ENCODE measurements at regions not wholly inside any gene's neighbourhood (a gene's known extent, or its start where the extent isn't known, plus 50 kb on each side); places are given as distances from the start of the nearest gene placed in this dataset.

DNA sequence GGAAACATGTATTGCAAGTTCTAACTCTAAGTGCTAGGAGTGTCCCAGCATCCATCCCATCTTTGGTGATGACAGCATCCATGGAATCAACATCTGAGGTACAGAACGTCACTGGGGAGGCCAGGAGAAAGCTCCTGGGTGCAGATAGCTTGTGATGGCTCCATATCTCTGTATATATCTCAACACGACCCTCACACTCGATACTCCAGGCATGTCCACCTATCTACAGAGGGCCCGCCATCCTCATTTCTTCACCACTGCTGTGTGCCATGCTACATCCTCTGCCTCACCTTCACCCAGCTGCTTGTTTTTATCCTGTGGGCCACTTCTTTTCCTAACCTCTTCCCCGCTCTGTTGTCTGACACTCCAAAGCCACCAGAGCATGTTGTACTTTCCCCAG, 100.4 kb upstream of the SERP2 start:
- Mint-ChIP-seq H3K27ac (peak overlapping the region; percentile 99), H3K27me3 (no peaks in the 10 kb centered on the region), H3K4me3 (peak overlapping the region; percentile 85), H3K36me3 (peaks cover 3% of the 10 kb centered on the region), H3K4me1 (ENCODE audit: low read depth) (peaks cover 49% of the 10 kb centered on the region), H3K9me3 (ENCODE audit: low read depth) (no peaks in the 10 kb centered on the region)

DNA sequence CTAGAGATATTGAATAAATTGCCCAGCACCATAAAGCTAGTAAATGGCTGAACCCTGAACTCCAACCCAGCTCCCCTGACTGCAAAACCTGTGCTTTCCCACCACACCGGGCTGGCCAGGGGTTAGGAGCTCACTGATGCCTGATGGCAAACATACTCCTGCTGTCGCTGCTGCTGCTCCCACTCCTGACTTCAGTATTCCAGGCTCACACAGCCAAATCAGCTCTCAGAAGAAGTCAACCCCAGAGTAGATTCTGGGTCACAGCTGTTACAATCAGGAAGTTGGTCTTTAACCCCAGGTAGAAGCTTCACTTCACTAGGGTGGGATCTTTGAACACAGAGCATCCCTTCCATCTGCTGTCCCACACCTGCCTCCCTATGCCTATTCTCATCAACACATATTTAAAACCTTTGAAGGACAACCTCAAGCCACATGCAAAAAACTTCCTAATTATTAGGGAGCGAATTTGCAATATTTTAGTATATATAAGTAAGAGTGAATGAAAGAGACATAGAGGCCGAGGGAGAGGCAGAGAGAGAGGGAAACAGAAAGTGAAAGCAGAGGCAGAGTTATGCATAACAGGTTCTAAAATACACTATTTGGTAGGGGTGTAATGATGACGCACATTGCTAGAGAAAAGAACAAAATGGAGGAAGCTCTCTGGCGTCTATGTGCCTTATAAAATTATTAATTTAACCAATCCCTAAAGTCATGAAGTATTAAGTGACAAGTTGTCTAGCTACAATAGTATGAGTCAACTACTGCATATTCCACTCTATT, 99.4 kb upstream of the SERP2 start:
- Mint-ChIP-seq H3K4me1 (ENCODE audit: low read depth) (peaks cover 59% of the 10 kb centered on the region), H3K36me3 (peaks cover 7% of the 10 kb centered on the region), H3K27ac (peak overlapping the region; percentile 99), H3K27me3 (no peaks in the 10 kb centered on the region), H3K4me3 (peak overlapping the region; percentile 85), H3K9me3 (ENCODE audit: low read depth) (no peaks in the 10 kb centered on the region)

DNA sequence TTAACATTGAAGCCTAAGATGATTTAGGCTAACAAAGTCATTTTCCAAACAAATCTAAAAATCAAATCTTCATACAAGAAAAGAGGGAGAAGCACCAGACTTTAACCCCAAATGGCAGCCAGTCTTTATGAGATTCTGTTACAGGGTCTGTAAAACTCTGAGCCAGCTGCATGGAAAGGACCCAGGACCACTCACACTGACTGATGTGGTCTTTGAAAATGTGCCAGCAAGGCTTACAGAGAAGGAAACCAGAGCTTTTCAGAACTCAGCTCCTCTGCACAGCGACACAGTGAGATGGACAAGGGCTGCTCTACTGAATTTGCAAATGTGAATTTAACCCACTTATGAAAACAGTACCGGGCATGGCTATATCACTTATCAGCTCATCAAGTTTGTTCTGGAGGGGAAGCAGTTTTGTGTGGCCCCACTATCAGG, 98.8 kb upstream of the SERP2 start:
- Mint-ChIP-seq H3K36me3 (peaks cover 8% of the 10 kb centered on the region), H3K4me3 (peak overlapping the region; percentile 85), H3K9me3 (ENCODE audit: low read depth) (no peaks in the 10 kb centered on the region), H3K4me1 (ENCODE audit: low read depth) (peaks cover 60% of the 10 kb centered on the region), H3K27ac (peak overlapping the region; percentile 99), H3K27me3 (no peaks in the 10 kb centered on the region)

DNA sequence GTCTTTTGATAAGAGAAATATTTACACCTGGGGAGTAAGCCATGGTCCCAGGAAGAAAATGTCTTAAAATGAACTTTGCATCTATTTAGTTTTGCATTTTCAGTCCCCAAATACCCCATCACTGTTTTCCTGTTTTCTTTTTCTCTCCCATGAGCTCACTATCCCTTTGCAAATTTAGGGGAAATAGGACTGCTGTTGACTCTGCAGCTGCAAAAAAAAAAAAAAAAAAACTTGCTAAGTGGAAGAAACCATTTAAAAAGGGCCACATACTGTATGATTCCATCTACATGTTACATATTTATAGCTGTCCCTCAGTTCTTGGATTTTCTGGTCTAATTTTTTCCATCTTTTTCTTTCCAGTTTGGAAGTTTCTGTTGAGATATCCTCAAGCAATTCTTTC, 98.2 kb upstream of the SERP2 start:
- H3K27ac Mint-ChIP-seq, result peak overlapping the region; percentile 99
- no peaks in the 10 kb centered on the region for H3K9me3 Mint-ChIP-seq (ENCODE audit: low read depth)
- peaks cover 2% of the 10 kb centered on the region for H3K27me3 Mint-ChIP-seq
- peaks cover 62% of the 10 kb centered on the region for H3K4me1 Mint-ChIP-seq (ENCODE audit: low read depth)
- peak overlapping the region; percentile 38 for H3K4me3 Mint-ChIP-seq
- peaks cover 11% of the 10 kb centered on the region for H3K36me3 Mint-ChIP-seq

DNA sequence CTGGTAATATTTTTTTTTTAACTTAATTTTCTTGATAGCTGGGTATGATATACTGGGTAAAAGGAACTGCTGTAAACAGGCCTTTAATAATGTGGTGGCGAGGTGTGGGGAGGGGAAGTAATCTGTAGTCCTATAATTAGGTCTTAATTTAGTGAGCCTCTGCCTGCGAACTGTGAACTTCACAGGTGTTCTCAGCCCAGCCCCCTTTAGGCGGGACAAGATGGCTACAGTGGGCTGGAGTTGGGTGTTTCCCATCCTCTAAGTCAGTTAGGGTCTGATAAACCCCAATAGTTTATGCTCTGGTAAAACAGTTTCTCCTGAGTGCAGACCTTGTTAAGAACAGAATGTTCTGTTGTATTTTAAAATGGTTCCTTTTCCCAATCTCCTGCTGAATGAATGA, 97.6 kb upstream of the SERP2 start:
- peaks cover 58% of the 10 kb centered on the region for H3K4me1 Mint-ChIP-seq (ENCODE audit: low read depth)

DNA sequence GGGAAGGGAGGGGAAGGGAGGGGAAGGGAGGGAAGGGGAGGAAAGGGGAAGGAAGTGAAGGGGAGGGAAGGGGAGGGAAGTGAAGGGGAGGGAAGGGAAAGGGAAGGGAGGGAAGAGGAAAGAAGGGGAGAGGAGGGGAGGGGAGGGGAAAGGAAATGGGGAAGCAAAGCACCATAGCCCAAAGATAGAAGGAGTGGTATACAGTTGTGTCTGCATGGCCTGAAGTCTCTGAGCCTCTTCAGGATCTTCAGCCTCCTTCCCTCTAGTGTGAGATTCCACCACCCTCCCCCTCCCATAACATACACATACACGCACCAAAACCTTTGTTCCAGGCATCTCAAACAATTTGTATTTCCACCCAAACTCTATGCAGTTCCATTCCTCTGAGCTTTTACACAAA, 96.2 kb upstream of the SERP2 start:
- peaks cover 14% of the 10 kb centered on the region for H3K36me3 Mint-ChIP-seq
- peaks cover 54% of the 10 kb centered on the region for H3K4me1 Mint-ChIP-seq (ENCODE audit: low read depth)
- H3K4me3 Mint-ChIP-seq, result no peak overlapping the region
- peaks cover 5% of the 10 kb centered on the region for H3K27me3 Mint-ChIP-seq
- peak overlapping the region; percentile 70 for H3K27ac Mint-ChIP-seq
- H3K9me3 Mint-ChIP-seq (ENCODE audit: low read depth), result no peaks in the 10 kb centered on the region

More for the DNA sequence above, 97.6 kb upstream of the SERP2 start:
- H3K27me3 Mint-ChIP-seq, result peaks cover 2% of the 10 kb centered on the region
- H3K4me3 Mint-ChIP-seq, result no peak overlapping the region
- H3K36me3 Mint-ChIP-seq, result peaks cover 11% of the 10 kb centered on the region
- H3K27ac Mint-ChIP-seq, result peak overlapping the region; percentile 99
- no peaks in the 10 kb centered on the region for H3K9me3 Mint-ChIP-seq (ENCODE audit: low read depth)

DNA sequence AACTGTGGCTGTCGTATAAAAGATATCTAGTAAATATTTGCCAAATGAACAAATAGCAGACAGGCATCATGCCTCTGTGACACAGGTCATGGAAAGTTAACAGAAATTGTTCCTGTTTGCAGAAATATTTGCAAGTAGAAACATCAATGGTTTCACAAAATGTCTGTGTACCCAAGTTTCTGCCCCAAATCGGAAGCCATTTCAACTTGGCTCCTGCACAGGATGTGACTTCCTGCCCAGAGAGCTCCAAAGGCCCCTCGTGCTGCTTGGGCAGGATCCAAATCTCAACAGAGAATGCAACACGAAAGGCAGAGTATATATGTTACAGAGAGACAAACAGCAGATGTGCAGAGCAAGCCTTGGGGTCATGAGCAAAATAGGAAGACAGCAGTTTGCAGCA, 95.5 kb upstream of the SERP2 start:
- peaks cover 8% of the 10 kb centered on the region for H3K27me3 Mint-ChIP-seq
- no peaks in the 10 kb centered on the region for H3K9me3 Mint-ChIP-seq (ENCODE audit: low read depth)
- peaks cover 52% of the 10 kb centered on the region for H3K4me1 Mint-ChIP-seq (ENCODE audit: low read depth)
- no peak overlapping the region for H3K4me3 Mint-ChIP-seq
- no peak overlapping the region for H3K27ac Mint-ChIP-seq
- H3K36me3 Mint-ChIP-seq, result peaks cover 14% of the 10 kb centered on the region

DNA sequence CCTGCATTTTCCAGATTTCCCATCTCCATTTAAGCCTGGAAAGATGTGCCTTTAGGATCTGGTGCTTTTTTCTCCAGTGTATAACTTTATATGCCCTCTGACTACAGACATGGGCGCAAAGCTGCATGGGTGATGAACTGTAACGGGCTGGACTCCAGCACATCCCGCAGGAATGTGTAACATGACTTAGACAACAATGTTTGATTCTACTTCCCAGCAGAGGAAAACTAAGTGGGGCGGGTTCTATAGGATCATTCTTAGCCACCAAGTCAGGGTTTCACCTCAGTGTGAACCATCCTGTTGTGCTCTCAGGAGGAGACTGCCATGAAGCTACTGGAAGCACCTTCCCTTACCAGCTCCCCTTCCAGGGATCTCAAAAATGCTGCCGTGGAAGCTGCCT, 93.2 kb upstream of the SERP2 start:
- Mint-ChIP-seq H3K27me3 (peaks cover 8% of the 10 kb centered on the region), H3K4me1 (ENCODE audit: low read depth) (peaks cover 30% of the 10 kb centered on the region), H3K36me3 (peaks cover 14% of the 10 kb centered on the region), H3K9me3 (ENCODE audit: low read depth) (no peaks in the 10 kb centered on the region), H3K27ac (no peak overlapping the region), H3K4me3 (no peak overlapping the region)

DNA sequence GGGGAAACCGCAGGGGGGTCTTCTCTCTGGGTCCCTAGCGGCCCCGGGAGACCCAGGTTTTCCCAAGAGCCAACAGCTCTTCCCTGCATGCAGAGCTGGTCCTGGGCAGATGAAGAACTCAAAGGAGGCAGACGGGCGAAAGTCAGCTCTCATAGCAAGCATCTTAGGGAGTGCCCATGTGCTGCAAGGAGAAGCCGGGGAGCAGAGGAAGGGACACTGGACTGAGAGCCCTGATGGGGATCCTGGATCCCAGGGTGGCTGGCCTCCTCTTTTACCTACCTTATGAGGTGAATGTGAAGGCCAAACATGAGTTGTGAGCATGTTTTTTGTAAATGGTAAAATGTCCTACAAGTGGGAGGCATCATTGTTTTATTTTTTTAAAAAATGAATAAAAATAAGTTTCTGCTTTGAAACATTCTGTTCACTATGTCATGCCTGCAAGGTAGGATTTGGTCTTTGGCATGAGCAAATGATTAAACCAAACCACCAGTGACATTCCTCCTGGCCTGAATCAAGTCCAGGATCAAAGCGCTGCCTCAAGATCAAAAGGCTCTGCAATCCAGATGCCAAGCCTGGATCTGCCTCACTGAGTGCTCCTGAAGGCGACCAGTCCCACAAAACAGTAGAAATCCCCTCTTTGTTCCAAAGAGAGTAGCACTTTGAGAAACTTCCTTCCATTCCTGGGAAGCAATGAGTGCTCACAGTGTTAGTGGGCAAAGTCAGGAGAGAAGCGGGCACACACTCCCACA, 92.2 kb upstream of the SERP2 start:
- H3K27me3 Mint-ChIP-seq, result peaks cover 8% of the 10 kb centered on the region
- H3K4me1 Mint-ChIP-seq (ENCODE audit: low read depth), result peaks cover 22% of the 10 kb centered on the region
- H3K27ac Mint-ChIP-seq, result no peak overlapping the region
- no peaks in the 10 kb centered on the region for H3K9me3 Mint-ChIP-seq (ENCODE audit: low read depth)
- H3K36me3 Mint-ChIP-seq, result peaks cover 14% of the 10 kb centered on the region
- no peak overlapping the region for H3K4me3 Mint-ChIP-seq

DNA sequence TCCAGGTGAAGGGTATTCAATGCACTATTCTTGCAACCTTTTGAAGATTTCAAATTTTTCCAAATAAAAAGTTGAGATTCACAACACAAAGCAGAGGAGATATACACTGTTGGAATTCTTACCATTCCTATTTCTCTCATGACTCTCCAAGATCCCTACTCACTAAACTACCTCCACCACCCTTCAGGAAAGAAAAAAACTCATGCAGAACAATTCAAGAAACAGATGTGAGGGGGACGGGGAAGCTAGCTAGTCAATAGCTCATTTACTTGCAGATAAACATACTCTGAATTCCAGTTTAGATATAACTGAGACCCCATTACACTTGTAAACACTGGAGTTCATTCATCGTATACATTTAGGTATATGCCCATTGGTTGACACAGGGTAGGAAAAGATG, 90.0 kb upstream of the SERP2 start:
- no peak overlapping the region for H3K27ac Mint-ChIP-seq
- peaks cover 9% of the 10 kb centered on the region for H3K4me1 Mint-ChIP-seq (ENCODE audit: low read depth)
- no peak overlapping the region for H3K4me3 Mint-ChIP-seq
- peaks cover 11% of the 10 kb centered on the region for H3K36me3 Mint-ChIP-seq
- H3K9me3 Mint-ChIP-seq (ENCODE audit: low read depth), result no peaks in the 10 kb centered on the region
- peaks cover 11% of the 10 kb centered on the region for H3K27me3 Mint-ChIP-seq

DNA sequence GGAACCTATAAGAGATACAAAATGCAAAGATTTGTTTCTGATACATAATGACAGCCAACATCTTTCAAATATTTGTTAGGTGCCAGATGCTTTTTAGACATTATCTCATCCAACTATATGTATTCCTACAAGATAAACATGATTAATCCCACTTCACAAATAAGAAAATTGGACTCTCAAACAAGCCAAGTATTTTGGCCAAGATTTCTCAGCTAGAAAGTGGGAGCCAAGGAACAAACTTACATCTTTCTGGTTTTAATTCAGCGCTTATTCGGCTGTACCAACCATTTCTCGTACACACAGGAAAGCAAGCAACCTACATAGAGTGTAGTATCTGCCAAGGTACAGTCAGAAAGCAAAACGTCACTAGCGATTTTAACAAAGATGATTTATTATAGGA, 85.7 kb upstream of the SERP2 start:
- Mint-ChIP-seq H3K36me3 (peaks cover 4% of the 10 kb centered on the region), H3K27me3 (peaks cover 10% of the 10 kb centered on the region), H3K4me3 (no peak overlapping the region), H3K4me1 (ENCODE audit: low read depth) (peaks cover 3% of the 10 kb centered on the region), H3K27ac (no peak overlapping the region), H3K9me3 (ENCODE audit: low read depth) (no peaks in the 10 kb centered on the region)

DNA sequence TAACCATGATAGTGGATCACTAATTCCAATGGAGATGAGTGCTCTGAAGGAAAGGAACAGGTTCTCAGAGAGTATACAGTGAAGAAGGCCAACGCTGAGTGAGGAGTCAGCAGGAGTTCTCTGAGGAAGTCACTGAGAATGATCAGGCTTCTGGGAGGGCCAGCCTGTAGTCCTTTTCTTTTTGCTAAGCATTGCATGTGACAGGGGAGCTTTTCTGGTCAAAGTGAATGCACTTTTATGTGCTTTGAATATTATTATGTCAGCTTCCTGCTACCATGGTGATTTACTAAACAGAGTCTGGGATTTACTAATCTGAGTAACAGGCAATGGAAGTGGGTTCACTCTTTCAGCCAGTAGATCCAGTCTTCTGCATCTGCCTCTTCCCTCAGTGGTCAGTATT, 81.1 kb upstream of the SERP2 start:
- H3K36me3 Mint-ChIP-seq, result peaks cover 4% of the 10 kb centered on the region
- H3K4me3 Mint-ChIP-seq, result no peak overlapping the region
- no peaks in the 10 kb centered on the region for H3K9me3 Mint-ChIP-seq (ENCODE audit: low read depth)
- peaks cover 23% of the 10 kb centered on the region for H3K4me1 Mint-ChIP-seq (ENCODE audit: low read depth)
- H3K27me3 Mint-ChIP-seq, result peaks cover 11% of the 10 kb centered on the region
- no peak overlapping the region for H3K27ac Mint-ChIP-seq

DNA sequence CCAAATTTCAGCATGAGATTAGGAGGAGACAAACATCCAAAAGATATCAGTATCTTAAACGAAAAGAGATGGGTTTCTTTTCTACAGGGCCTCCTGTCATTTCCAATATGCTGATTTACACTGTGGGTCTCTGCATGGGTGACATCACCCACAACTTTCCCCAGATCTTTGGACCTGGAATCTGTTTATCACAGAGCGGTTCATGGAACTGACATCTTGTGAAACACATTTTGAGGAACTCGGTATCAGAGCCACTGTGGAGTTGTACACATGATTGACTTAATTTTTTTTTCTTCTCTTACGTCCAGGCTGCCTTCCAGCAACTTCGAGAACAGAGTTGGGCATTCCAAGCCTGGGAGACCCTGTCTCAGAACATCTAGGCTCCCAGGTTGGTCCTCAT, 80.2 kb upstream of the SERP2 start:
- Mint-ChIP-seq H3K36me3 (peaks cover 4% of the 10 kb centered on the region), H3K27me3 (peaks cover 9% of the 10 kb centered on the region), H3K9me3 (ENCODE audit: low read depth) (no peaks in the 10 kb centered on the region), H3K4me1 (ENCODE audit: low read depth) (peaks cover 23% of the 10 kb centered on the region), H3K27ac (peak overlapping the region; percentile 75), H3K4me3 (no peak overlapping the region)

DNA sequence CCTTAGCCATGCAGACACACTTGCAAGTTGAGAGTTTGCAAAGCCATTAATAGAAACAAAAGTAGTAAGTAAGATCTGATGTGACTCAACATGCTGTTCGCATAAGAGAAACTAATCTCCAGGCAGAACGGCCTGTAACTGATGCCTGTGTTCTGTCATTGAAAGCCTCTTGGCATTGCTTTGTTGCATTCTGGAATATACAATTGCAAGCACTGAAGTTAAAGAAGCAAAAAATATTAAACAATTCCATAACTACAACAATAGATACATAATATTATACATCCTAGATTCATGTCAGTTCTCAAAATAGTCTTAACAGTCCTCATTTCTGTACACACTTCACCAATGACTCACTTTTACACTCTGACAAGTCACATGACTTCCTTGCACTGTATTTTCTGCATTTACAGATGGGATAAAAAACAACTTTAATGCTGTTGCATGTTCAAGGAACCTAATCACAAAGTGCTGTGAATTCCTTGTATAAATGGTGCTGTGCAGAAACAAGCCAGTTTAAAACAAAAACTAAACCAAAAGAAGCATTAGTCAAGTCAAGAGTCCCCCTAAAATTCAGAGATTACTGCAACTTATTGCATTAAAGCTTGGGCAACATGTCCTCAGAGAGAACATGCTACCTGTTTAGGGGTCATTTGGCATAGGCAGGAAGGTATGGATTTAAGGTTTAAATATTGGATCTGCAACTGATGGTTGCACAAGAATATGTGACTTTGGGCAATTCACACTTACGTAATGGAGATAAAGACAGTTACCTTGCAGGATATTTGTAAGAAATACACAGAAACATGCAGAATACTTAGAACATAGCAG, 79.5 kb upstream of the SERP2 start:
- Mint-ChIP-seq H3K36me3 (peaks cover 4% of the 10 kb centered on the region), H3K9me3 (ENCODE audit: low read depth) (no peaks in the 10 kb centered on the region), H3K4me1 (ENCODE audit: low read depth) (peaks cover 23% of the 10 kb centered on the region), H3K27me3 (peaks cover 9% of the 10 kb centered on the region), H3K4me3 (no peak overlapping the region), H3K27ac (peak overlapping the region; percentile 75)

DNA sequence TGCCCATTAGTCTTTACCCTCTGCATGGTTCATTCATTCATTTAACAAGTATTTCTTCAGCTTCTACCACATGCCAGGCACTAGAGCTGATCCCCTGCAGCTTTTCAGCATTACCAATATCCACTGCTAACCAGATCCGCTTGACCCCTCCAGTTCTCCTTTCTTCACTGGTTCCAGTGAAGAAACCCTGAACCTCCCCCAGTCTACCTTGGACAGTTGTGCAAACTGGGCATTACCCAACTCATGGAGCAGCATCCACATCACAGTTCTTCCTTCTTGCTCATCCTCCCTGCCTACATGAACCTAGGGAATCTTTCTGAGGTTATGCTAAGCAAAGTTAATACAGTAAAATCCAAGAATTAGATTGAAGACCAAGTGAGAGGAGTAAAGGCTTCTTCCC, 78.7 kb upstream of the SERP2 start:
- no peaks in the 10 kb centered on the region for H3K9me3 Mint-ChIP-seq (ENCODE audit: low read depth)
- peaks cover 7% of the 10 kb centered on the region for H3K27me3 Mint-ChIP-seq
- peak overlapping the region; percentile 75 for H3K27ac Mint-ChIP-seq
- peaks cover 7% of the 10 kb centered on the region for H3K36me3 Mint-ChIP-seq
- H3K4me1 Mint-ChIP-seq (ENCODE audit: low read depth), result peaks cover 23% of the 10 kb centered on the region
- no peak overlapping the region for H3K4me3 Mint-ChIP-seq

Data from activated naive CD8-positive, alpha-beta T cell (primary cell).